HepG2 (cell line): ENCODE measurements at regions not wholly inside any gene's neighbourhood (a gene's known extent, or its start where the extent isn't known, plus 50 kb on each side); places are given as distances from the start of the nearest gene placed in this dataset.

Experiments
- ARNTL ChIP-seq: sonication (generic); formaldehyde crosslinking; IDR thresholded peaks from 2 replicates; pipeline ENCODE4 v1.4.0; 2020; ENCODE audit warnings: mild to moderate bottlenecking, missing genetic modification reagents
- ATF7 ChIP-seq, 2 experiments: fragments of 450-650 bp in 1 of 2; sonication (generic) in 1 of 2; formaldehyde crosslinking in 1 of 2; IDR thresholded peaks; 2 replicates each; pipeline versions ENCODE4 v1.4.0 to v1.6.1; 2016 to 2020; ENCODE audit warnings: antibody characterized with exemption in 1 of 2, mild to moderate bottlenecking in 1 of 2, missing genetic modification reagents in 1 of 2
- BRCA1 ChIP-seq: sonication (generic); formaldehyde crosslinking; IDR thresholded peaks from 2 replicates; pipeline ENCODE4 v1.4.0; 2020; ENCODE audit warnings: missing genetic modification reagents
- E2F2 ChIP-seq: sonication (generic); formaldehyde crosslinking; IDR thresholded peaks from 2 replicates; pipeline ENCODE4 v1.4.0; 2020; ENCODE audit warnings: missing genetic modification reagents, borderline replicate concordance
- HBP1 ChIP-seq: IDR thresholded peaks from 2 replicates; pipeline ENCODE4 v1.6.1; 2016; ENCODE audit warnings: low read depth, control low read depth
- MBD4 ChIP-seq: IDR thresholded peaks from 2 replicates; pipeline ENCODE4 v1.6.1; 2012; ENCODE audit warnings: low read length, inconsistent platforms, borderline replicate concordance
- NCOA5 ChIP-seq: sonication (generic); formaldehyde crosslinking; IDR thresholded peaks from 2 replicates; pipeline ENCODE4 v1.4.0; 2020; ENCODE audit warnings: missing genetic modification reagents
- NPAS2 ChIP-seq: sonication (generic); formaldehyde crosslinking; IDR thresholded peaks from 2 replicates; pipeline ENCODE4 v1.8.0; 2022; ENCODE audit warnings: mild to moderate bottlenecking, missing genetic modification reagents, borderline replicate concordance
- NR0B2 ChIP-seq: sonication (generic); formaldehyde crosslinking; IDR thresholded peaks from 2 replicates; pipeline ENCODE4 v1.4.0; 2020; ENCODE audit warnings: mild to moderate bottlenecking, missing genetic modification reagents
- NR2C2 ChIP-seq: sonication (generic); formaldehyde crosslinking; IDR thresholded peaks from 2 replicates; pipeline ENCODE4 v1.4.0; 2020; ENCODE audit warnings: missing genetic modification reagents, mild to moderate bottlenecking, moderate library complexity, borderline replicate concordance
- PRDM15 ChIP-seq: sonication (generic); formaldehyde crosslinking; IDR thresholded peaks from 2 replicates; pipeline ENCODE4 v1.4.0; 2020; ENCODE audit warnings: missing genetic modification reagents
- RFXAP ChIP-seq: sonication (generic); formaldehyde crosslinking; IDR thresholded peaks from 2 replicates; pipeline ENCODE4 v1.4.0; 2020; ENCODE audit warnings: missing genetic modification reagents, borderline replicate concordance
- SRSF4 ChIP-seq: fragments of 200-400 bp; formaldehyde crosslinking; IDR thresholded peaks from one replicate; pipeline ENCODE4 v1.6.1; 2018; ENCODE audit warnings: mild to moderate bottlenecking, low read depth, low read length, moderate library complexity; ENCODE audit not compliant: poor library complexity, severe bottlenecking
- TFDP1 ChIP-seq: IDR thresholded peaks from 2 replicates; pipeline ENCODE4 v1.6.1; 2016; ENCODE audit warnings: missing compliant biosample characterization, missing genetic modification reagents, borderline replicate concordance
- ZNF3 ChIP-seq: IDR thresholded peaks from 2 replicates; pipeline ENCODE4 v1.7.0; 2017; ENCODE audit warnings: inconsistent platforms
- ZNF782 ChIP-seq: sonication (generic); formaldehyde crosslinking; IDR thresholded peaks from 2 replicates; pipeline ENCODE4 v1.4.0; 2020; ENCODE audit warnings: missing genetic modification reagents, mild to moderate bottlenecking, borderline replicate concordance

- TF ChIP-seq ATF7 (IDR thresholded peaks at IDR 0.05) = no peak
- TF ChIP-seq ATF7 (CRISPR knock-in tag; IDR thresholded peaks at IDR 0.05) = no peak
- no peak for TF ChIP-seq RFXAP (CRISPR knock-in tag)
- no peak for TF ChIP-seq NCOA5 (CRISPR knock-in tag)
- TF ChIP-seq TFDP1 (CRISPR knock-in tag) = no peak
- TF ChIP-seq PRDM15 (CRISPR knock-in tag) = no peak
- TF ChIP-seq ZNF3 (CRISPR knock-in tag) = no peak
- TF ChIP-seq E2F2 (CRISPR knock-in tag) = no peak
- no peak for TF ChIP-seq NR2C2
- no peak for TF ChIP-seq NPAS2 (CRISPR knock-in tag)
- TF ChIP-seq BRCA1 (CRISPR knock-in tag) = no peak
- TF ChIP-seq MBD4 = no peak
- no peak for TF ChIP-seq ZNF782 (CRISPR knock-in tag)
- TF ChIP-seq ARNTL = no peak
- no peak for TF ChIP-seq HBP1 (CRISPR knock-in tag)
- TF ChIP-seq NR0B2 (CRISPR knock-in tag) = no peak
- no peak for TF ChIP-seq SRSF4
Observed at GRCh38 chr5:136455409-136455808, 90.1 kb upstream of the TRPC7 start (continued).
